GM18508 (cell line): ENCODE measurements at regions not wholly inside any gene's neighbourhood (a gene's known extent, or its start where the extent isn't known, plus 50 kb on each side); places are given as distances from the start of the nearest gene placed in this dataset.

Source experiments
- ATAC-seq: cut with Tn5 transposase; IDR thresholded peaks from one replicate; pipeline ENCODE4 v1.9.1; 2021; ENCODE audit warnings: moderate number of reproducible peaks; ENCODE audit not compliant: insufficient read depth, unreplicated experiment

DNA sequence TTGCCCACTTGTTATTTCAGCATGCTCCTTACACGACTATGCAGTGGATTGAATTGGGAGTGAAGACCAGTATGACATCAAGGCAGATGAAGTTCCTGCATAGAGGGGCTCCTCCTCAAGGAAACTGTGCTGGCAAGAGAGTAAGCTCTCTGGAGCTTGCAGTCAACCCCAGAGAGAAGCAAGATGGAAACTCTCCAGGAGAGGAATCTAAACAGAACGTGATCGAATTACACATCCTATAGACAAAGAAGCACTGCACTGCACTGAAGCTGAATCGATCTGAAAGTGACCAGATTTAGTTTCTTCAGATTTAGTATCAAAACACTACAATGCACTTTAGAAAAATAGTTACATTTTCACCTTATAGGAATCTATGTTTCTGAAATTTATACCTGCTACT is 947.7 kb upstream of the TENM4 start:
- no peak for ATAC-seq

DNA sequence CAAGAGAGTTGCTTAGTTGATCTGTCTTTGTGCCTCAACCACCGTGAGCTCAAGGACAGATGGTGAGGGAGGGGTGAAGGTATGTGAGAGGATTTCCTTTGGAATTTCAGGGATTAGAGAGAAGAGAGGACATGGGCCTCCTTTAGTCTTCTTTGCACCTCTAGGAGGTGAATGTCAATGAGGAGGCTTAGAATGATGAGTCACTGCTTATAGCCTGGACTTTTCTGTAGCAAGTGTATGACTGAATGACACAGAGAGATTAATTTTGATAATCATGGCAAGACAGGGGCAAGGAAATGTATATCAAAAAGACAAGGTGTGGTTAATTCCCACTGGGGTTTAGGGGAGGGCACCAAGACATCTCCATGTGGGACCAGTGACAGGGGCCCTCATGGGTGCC is 947.3 kb upstream of the TENM4 start:
- ATAC-seq, result no peak

DNA sequence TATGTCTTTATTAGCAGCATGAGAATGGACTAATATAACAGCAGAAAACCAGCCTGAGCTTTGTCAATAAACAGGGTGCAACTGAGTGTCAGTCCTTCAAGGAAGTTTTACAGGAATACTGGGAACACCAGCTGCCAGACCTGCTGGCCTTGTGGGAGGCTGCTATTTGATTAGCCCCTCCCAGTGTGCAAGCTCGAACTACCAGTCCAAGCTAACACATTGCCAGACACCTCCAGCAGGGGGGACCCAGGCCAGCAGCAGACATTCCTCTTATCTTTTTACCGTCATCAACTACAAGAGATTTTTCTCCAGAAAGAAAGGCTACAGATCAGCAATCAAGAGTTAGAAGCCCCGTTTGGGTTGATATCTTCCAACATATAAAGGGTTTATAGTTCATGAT is 942.8 kb upstream of the TENM4 start:
- ATAC-seq, result no peak

DNA sequence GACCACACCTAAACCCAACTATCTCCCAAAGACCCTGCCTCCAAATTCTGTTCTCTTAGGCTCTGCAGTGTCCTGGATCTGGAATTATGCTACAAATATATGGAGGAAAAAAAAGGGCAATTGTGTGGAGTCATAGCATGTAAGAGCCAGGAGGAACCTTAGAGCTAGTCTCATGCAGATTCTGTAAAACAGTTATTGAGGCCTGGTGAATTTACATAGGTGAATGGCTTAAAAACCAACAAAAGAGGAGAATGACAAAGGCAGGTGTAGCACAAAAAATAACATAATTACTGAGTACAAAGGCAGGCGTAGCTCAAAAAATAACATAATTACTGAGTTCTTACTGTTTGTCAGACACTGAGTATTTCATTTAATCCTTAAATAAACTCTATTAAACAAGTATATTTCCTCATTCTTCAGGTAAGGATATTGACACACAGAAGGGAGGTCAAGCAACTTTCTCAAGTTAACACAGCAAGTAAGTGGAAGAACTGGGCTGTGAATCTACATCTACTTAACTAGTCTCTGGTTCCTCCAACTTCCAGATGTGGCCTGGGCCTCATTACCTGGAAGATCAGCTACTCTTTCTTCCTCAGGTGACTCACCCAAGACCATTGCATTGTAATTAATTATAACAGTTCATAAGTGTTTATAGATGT is 938.9 kb upstream of the TENM4 start:
- no peak for ATAC-seq

DNA sequence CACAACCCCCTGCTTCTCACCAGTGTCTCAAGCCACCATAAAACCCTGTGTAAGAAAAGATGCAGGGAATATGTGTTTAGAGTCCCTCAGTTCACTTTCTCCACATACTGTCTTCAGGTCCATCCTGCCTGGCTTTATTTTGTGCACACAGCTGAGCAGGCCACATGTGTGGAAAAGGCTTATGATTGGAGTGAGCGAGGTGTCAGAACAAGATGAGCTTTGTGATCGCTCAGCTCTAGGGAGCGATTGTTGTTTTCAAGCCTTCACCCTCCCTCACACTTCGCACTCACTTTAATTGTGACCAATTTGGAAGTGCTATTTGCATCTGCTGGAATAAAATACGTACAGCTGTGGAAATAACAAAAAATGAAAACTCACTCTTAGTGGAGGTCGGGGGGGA is 931.1 kb upstream of the TENM4 start:
- ATAC-seq, result no peak

DNA sequence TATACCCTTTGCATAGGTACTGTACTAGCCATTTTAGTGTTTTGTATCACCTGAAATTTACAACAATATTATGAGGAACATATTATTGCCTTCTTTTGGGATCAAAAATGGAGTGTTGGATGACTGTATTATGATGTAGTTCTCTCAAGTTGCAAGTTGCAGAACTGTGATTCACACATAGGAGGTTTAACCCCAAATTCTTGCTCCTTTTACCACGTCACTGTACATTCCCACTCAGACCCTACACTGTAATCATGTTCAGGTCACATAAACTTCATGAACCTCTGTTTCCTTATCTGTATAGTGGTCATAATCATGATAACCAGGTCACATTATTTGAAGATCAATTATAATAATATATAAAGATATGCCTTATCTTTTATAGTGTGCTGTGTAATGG is 925.1 kb upstream of the TENM4 start:
- no peak for ATAC-seq

DNA sequence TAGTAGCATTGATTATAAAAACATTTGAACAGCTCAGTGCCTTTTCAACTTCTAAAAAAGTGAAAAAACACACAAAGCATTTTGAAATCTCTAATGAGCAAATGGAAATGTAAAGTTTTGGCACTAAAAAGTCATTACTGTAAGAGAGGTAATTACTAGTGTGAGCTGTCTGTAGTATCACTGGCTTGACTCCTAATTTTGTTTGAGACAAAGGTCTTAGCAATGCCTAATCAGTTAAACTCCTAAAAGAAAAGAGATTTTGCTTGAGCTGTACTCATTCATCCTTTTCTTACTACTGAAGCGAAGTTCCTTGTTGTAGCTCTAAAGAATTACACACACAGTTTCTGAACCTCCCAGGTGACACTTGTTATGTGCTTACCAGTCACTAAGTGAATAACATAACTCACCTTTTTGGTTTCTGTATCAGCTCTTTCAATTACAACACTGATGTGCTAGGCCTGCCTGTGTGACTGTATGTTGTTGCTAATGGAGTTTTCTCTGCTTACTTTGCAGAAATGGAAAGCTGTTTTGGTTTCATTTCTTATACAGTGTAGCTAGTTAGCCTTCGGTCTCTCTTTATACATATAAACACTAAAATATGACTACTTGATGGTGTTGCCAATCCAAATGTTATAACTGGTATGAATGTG is 924.4 kb upstream of the TENM4 start:
- peak; percentile 69 for ATAC-seq

DNA sequence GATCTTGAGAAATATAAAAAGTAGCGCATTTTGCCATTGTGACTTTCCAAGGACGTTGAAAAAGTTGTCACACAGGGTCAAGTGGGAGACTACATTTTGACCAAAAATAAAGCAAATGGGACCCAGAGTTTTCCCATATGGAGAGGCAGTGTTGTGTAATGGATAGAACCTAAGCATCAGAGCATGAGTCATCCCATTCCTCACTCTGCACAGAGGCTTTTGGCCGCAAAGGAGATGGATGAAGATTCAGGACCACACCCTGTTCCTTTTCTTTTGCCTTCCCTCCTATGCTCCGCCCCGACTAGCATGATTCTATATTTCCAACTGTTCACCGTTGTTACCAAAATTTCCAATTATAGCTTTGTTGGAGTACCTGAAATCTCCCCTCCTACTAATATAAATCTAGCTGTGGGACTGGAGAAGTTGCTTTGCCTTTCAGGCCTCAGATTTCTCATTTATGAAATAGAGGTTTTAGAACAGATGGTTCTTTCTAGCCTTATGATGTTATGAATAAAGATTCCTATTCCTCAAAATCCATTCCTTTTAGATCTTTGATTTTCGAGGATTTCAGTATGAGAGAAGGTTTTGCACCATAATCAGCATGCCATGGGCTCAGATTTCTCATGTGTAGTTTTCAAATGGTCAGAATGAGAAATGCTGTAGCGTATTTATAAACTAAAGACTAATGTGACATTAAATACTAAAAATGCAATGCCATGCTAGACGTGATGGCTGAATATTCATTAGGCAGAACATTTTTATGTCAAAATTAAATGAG is 921.9 kb upstream of the TENM4 start:
- ATAC-seq, result no peak

DNA sequence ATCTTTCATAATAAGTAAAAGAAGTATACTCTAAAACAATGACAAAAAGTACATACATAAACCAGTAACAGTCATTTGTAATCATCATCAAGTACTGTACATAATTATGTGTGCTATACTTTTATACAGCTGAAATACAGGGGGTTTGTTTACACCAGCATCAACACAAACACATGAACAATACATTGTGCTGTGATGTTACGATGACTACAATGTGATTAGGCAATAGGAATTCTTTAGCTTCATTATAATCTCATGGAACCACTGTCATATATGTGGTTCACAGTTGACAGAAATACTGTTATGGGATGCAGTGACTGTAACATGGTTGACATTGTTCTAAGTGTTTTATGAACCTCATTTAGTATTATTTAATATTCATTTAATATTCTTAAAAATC is 914.4 kb upstream of the TENM4 start:
- no peak for ATAC-seq

DNA sequence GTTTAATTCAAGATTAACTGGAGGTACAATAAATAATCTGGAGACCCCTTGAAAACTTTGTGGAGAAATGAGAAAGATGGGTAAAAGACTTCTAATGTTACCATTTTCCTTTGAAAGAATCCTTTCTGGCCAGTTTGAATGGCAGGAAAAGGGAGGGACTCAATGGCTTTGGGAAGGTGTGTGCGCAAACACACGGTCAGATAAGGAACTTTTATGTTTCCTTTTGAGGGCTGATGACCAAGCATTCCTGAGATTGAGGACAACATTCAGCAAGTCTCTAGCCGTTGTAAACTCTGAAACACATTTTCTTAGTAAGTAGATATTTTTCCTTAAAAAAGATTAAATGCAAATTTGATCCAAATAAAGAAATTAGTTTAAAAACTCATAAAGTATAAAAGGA is 909.7 kb upstream of the TENM4 start:
- no peak for ATAC-seq

DNA sequence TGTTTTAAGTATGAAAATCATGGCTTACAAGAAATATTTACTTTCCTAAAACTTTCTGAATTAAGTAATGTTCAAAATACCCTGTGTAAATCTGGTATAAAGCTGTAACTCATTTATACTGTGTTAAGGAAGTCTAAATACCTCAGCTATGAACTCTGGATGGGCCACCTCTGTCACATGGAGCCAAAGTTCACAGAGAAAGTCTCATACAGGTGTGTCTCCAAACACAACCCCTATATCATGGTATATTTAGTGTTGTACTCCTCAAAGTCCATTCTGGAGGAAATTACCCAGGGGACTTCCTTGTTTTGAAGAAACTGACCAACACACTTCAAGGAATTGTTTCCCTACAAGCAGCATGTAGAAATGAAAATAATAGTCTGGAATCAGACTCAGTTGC is 909.2 kb upstream of the TENM4 start:
- no peak for ATAC-seq

DNA sequence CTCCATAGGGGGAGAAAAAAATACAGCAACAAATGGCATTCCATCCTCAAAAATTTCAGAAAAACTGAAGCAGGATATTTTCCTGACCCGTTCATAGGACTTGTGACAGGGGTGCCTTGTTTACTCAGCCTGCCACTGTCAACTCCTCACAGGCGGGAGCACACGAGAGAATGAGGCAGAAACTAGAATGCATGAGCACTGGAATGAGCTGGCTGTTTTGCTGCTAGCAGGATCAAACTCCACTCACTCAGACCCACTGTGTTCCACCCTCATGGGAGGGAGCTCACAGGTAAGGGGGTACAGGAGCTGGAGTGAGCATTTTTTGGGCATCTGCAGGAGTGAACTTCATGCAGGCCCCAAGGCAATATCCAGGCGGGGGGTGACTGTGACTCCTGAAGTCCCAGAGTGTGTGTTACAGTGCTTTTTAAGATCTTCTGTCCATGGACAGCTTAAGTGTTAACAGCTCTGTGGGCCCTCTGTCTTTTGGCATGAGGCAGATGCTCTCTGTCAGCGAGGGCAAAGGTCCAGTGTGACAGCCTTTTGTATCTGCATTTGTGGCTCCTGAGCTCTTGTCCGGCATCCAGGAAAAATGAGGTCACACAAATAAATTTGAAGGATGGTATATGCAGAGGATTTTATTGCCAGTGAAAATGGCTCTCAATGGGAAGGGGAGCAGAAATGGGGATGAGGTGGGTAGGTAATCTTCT is 905.7 kb upstream of the TENM4 start:
- no peak for ATAC-seq

DNA sequence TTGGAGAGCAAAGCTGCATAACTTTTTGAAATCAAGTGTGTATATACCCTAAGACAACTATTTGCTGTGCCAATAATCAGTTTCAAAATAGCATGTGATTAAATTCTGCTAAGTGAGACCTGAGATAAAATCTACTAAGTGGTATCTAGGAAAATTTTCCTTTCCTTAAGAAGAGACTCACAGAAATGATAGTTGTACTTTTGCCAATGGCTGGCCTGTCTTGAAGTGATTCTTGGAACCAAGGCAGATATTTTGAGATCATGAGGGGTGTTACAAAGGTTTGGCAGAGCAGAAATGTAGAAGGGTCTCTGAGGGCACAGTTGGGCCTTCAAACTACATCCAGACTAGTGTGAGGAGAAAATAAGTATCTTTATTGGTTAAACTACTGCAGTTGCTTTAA is 902.6 kb upstream of the TENM4 start:
- no peak for ATAC-seq

DNA sequence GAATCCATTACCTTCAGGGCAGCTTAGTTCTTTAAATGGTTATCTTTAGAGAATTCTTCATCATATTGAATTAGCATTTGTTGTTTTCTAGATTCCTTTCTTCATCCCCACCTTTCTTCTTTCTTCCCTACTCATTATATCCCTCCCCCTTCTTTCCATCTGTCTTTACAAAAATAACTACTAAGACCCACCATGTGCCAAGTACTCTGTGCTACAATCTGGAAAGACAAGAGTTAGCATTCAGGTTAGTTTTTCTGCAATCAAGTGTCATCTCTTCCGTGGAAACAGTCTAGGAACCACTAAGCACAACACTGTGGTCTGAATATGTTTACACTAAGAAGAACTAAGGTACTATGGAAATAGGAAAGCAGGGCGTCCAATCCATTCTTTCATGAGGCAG is 897.4 kb upstream of the TENM4 start:
- ATAC-seq, result no peak

DNA sequence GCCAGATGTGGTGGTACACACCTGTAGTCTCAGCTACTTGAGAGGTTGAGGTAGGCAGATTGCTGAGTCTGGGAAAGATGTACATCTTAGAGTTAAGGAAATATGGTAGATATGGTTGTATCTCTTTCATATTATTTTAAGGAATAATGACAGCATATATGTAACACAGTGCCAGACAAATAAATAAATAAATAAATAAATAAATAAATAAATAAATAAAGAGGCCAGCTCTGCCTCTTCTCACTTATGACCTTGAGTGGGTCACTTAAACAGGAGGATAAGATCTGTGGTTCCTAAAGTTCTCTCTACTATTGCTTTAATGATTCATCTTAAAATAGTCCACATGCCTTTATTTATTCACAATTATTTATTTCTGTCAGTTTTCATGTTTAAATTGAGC is 890.9 kb upstream of the TENM4 start:
- no peak for ATAC-seq

DNA sequence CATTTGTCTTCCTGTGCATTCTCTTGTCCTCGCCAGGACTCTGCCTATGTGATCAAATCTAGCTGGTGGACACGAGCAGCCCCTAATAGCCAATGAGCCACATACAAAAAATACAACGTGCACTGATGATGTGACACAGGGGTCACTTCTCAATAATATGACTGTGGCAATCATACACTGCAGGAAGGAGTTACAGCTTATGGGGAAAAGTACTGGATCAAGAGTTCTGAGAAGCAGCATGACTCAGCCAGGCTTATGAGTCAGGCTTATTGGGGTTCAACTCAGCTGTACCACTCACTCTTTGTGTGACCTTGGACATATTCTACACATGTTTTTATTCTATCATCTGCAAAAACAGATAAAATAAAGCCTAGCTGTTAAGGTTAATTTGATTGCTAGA is 889.4 kb upstream of the TENM4 start:
- ATAC-seq, result no peak

DNA sequence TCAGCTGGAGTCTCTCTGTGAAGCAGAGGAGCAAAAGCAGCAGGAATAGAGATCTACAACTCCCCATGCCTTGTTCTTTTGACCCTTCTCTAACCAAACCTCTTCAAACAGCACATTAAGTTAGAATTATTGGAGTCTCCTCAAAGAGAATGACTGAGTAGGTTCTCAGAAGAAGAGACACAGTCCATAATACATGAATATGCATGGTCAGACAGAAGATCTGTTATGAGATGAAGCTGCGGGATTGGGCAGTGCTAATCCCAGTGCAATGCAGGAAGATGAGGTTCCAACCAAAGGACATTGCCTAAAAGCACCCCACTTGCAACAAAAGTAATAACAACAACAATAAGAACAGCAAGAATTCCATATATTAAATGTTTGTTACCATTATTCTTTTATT is 887.9 kb upstream of the TENM4 start:
- no peak for ATAC-seq

DNA sequence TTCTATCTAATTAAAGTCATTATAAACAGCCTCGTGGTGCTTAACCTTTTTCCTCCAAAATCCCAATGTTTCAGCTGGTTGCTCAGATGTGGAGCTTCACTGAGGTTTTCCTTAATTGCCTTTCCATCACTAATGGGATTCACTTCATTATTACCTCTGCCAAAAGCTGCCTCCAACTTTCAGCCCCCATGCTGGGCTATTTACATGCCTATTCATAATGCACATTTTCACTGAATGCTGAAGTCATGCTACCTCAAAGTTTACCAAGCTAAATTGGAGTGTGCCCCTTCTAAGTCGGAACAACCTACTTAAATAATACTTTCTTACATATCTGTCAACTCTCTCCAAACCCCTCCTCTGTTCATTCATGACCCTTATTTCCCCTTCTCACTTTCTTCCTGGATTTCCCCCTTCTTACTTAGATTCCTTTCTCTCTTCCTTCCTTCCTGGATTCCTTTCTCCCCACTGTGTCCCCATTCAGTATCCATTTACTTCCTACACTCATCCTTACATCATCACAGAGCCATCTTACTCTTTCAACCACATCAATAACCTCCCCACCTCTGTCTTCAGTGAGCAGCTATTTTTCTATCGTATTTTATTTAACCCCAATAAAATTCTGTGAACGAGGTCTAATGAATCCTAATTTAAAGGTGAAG is 887.3 kb upstream of the TENM4 start:
- no peak for ATAC-seq

DNA sequence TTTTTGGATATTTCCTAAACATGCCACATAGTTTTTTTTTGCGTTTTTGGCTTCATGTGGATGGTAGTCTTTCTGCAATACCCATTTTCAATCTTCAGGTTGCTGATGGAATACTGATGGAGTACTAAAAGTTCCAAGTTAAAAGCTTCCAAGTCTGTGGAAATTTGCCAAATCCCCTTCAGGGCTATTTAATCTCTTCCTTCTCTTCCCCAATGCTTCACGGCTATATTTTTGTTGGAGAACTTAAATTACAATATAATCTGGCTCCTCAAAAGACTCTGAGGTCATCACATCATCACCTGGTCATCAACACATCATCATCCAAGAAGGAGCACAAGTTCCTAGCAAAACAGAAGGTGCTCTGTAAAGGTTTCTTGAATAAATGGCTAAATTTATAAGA is 881.0 kb upstream of the TENM4 start:
- no peak for ATAC-seq

DNA sequence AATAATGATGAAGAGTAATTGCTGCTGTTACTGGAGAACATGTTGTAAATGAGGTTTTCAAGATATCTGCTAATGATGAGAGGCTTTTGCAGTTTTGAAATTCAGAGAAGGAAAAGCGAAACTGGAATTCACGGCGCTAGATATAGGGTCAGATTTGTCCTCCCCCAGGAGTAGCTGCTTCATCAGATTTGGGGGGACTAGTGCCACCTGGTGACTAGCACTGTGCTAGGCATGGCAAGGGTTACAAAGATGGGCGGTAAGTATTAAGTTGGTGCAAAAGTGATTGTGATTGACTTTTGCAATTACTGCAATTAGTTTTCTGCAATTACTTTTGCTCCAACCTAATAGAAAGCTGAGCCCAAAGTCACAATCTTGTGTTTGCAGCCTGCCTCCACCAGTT is 879.9 kb upstream of the TENM4 start:
- no peak for ATAC-seq

DNA sequence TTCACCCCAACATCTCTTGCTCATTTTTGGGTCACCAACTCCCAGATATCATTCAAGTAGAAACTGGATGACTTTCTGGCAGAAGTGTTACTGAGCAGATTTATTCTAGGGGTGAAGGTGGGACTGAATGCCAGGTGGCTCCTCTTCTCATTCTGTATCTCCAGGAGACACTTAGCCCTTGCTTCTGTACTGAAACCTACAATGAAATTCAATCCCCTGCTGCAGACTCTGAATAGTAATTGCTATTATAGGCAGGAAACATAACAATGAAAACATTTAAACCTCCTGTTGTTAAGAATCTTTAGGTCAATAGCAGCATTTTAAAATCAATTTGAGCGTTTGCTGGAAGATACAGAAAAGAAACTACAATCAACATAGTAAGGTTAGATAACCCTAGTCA is 879.4 kb upstream of the TENM4 start:
- ATAC-seq, result no peak
